ENCODE measurements at regions not wholly inside any gene's neighbourhood (a gene's known extent, or its start where the extent isn't known, plus 50 kb on each side); places are given as distances from the start of the nearest gene placed in this dataset.

- no peak for DNase-seq
Measured at GRCh38 chr6:120055071-120055470, 705.5 kb upstream of the MAN1A1 start.

- DNase-seq: no peak
Measured at GRCh38 chr6:120039664-120040063, 690.1 kb upstream of the MAN1A1 start.

- no peak for DNase-seq
Measured at GRCh38 chr6:120031837-120032236, 682.3 kb upstream of the MAN1A1 start.

- DNase-seq: no peak
Measured at GRCh38 chr6:120026791-120027190, 677.2 kb upstream of the MAN1A1 start.

GRCh38 chr6:120010075-120010474, 660.5 kb upstream of the MAN1A1 start:
- DNase-seq: no peak

GRCh38 chr6:120005292-120005976, 655.9 kb upstream of the MAN1A1 start:
- no peak for DNase-seq

- no peak for DNase-seq
Measured at GRCh38 chr6:119986934-119987549, 637.5 kb upstream of the MAN1A1 start.

- no peak for DNase-seq
Measured at GRCh38 chr6:119985952-119986736, 636.6 kb upstream of the MAN1A1 start.

- DNase-seq: no peak
Measured at GRCh38 chr6:119980802-119981201, 631.2 kb upstream of the MAN1A1 start.

- no peak for DNase-seq
Measured at GRCh38 chr6:119979862-119980261, 630.3 kb upstream of the MAN1A1 start.

GRCh38 chr6:119978274-119978889, 628.8 kb upstream of the MAN1A1 start:
- DNase-seq: no peak

GRCh38 chr6:119974430-119975159, 625.0 kb upstream of the MAN1A1 start:
- DNase-seq: no peak

- DNase-seq: no peak
Measured at GRCh38 chr6:119966484-119966883, 616.9 kb upstream of the MAN1A1 start.

GRCh38 chr6:119965900-119966299, 616.3 kb upstream of the MAN1A1 start:
- no peak for DNase-seq

- DNase-seq: no peak
Measured at GRCh38 chr6:119965008-119965407, 615.4 kb upstream of the MAN1A1 start.

- no peak for DNase-seq
Measured at GRCh38 chr6:119962505-119962904, 612.9 kb upstream of the MAN1A1 start.

- DNase-seq: no peak
Measured at GRCh38 chr6:119961450-119961849, 611.9 kb upstream of the MAN1A1 start.

- DNase-seq: no peak
Measured at GRCh38 chr6:119960456-119960855, 610.9 kb upstream of the MAN1A1 start.

- no peak for DNase-seq
Measured at GRCh38 chr6:119960036-119960435, 610.5 kb upstream of the MAN1A1 start.

- no peak for DNase-seq
Measured at GRCh38 chr6:119957195-119957594, 607.6 kb upstream of the MAN1A1 start.

GRCh38 chr6:119952696-119953095, 603.1 kb upstream of the MAN1A1 start:
- DNase-seq: no peak

- DNase-seq: no peak
Measured at GRCh38 chr6:119950681-119951080, 601.1 kb upstream of the MAN1A1 start.
